HG03280 (cell line): ENCODE measurements at regions not wholly inside any gene's neighbourhood (a gene's known extent, or its start where the extent isn't known, plus 50 kb on each side); places are given as distances from the start of the nearest gene placed in this dataset.
"Not testable (repeated sequence)": the region's sequence is repeated elsewhere in the genome, so short reads cannot be mapped to it uniquely, and the experiment has no call there.

Source experiments
- ATAC-seq: cut with Tn5 transposase; IDR thresholded peaks from one replicate; pipeline ENCODE4 v1.9.1; 2021; ENCODE audit warnings: mild to moderate bottlenecking, moderate library complexity; ENCODE audit not compliant: unreplicated experiment

- no peak for ATAC-seq
These were observed 673.1 kb downstream of the HTR1B start for GRCh38 chr6:76790045-76790796.

- ATAC-seq, result no peak
These were observed 673.7 kb downstream of the HTR1B start for GRCh38 chr6:76789580-76789979.

DNA sequence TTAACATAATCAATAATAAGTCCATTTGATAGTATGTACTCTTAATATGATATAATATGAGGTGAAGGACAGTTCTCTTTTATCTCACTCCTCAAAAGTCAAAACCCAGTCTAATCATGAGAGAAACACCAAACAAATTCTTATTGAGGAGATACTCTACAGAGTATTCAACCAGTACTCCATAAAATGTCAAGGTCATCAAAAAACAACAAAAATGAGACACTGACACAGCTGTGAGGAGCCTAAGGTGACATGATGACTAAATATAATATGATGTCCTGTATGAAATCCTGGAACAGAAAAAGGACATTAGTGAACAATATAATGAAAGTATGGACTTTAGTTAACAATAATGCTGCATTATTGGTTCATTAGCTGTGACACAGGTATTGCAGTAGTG is 675.1 kb downstream of the HTR1B start:
- ATAC-seq, result no peak

DNA sequence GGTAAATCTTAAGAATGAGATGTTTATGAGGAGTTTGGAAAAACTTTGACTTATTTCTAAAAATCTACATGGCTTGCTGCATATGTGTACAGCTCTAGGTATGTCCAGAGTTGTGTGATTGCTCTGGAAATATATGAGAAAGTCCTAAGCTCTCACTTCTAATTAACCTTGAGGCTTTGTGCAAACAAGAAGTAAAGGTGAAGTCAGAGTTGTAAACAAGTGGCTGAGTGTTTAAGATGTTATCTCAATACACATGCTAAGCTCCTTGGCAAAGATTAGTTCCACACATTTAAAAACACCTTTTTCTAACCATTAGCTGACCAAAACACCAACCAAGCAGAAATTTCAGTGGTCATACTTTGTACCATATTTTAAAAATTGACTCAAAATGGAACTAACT is 684.2 kb downstream of the HTR1B start:
- no peak for ATAC-seq

- no peak for ATAC-seq
These were observed 686.4 kb downstream of the HTR1B start for GRCh38 chr6:76776876-76777275.

- ATAC-seq, result no peak
These were observed 688.4 kb downstream of the HTR1B start for GRCh38 chr6:76774781-76775384.

DNA sequence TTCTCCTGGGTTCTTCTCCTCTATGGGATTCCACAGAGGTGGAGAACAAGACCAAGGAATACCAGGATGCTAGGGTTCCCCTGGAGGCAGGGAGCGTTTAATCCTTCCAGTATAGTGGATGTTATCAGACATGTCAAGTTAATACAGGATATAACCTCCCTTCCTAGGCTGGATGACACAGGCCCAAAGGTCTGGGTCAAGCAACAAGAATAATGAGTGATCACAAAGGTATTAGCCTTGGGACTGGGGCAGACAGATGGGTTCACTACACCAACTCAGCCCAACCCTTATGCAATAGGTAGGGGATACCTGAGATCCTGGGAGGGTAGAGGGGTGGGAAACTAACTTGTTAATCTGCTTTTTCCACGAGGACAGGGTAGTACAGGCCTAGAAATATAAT is 690.3 kb downstream of the HTR1B start:
- ATAC-seq, result no peak

GRCh38 chr6:76771059-76771634 is 692.1 kb downstream of the HTR1B start:
- ATAC-seq, result no peak

- no peak for ATAC-seq
These were observed 693.0 kb downstream of the HTR1B start for GRCh38 chr6:76770281-76770680.

DNA sequence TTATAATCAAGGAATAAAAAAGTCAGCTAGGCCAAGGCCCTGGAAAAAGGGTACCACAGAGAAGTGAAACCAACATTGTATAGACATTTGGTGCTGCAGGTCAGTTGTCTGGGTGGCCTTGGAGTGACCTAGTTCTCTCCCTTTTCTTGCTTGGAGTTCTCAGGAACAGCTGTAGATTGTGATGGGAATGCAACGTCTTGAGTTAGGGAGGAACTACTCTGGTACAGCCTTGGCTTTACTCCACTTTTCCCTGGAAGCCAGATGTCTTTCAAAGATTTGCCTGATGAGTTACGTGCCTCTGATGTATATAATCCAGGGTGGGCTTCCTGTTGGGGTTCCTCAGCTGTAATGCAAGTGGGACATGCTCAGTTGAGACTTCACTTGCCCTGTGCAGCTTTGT is 694.7 kb downstream of the HTR1B start:
- no peak for ATAC-seq

GRCh38 chr6:76764057-76764456 is 691.6 kb upstream of the IMPG1 start:
- ATAC-seq, result no peak

- ATAC-seq, result no peak
These were observed 680.4 kb upstream of the IMPG1 start for GRCh38 chr6:76752841-76753240.

DNA sequence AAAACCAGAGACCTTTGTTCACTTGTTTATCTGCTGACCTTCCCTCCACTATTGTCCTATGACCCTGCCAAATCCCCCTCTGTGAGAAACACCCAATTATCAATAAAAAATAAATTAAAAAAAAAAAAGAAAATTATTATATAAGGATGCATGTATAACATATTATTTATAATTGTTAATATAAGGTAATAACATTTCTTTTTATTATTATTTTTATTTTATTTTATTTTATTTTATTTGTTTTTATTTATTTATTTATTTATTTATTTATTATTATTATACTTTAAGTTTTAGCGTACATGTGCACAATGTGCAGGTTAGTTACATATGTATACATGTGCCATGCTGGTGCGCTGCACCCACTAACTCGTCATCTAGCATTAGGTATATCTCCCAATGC is 672.9 kb upstream of the IMPG1 start:
- ATAC-seq, result not testable (repeated sequence)

DNA sequence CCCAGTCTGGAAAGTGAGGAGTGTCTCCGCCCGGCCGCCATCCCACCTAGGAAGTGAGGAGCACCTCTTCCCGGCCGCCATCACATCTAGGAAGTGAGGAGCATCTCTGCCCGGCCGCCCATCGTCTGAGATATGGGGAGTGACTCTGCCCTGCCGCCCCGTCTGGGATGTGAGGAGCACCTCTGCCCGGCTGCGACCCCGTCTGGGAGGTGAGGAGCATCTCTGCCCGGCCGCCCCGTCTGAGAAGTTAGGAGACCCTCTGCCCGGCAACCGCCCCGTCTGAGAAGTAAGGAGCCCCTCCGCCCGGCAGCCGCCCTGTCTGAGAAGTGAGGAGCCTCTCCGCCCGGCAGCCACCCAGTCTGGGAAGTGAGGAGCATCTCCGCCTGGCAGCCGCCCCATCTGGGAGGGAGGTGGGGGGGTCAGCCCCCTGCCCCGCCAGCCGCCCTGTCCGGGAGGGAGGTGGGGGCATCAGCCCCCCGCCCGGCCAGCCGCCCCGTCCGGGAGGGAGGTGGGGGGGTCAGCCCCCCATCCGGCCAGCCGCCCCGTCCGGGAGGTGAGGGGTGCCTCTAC is 671.8 kb upstream of the IMPG1 start:
- ATAC-seq, result not testable (repeated sequence)

DNA sequence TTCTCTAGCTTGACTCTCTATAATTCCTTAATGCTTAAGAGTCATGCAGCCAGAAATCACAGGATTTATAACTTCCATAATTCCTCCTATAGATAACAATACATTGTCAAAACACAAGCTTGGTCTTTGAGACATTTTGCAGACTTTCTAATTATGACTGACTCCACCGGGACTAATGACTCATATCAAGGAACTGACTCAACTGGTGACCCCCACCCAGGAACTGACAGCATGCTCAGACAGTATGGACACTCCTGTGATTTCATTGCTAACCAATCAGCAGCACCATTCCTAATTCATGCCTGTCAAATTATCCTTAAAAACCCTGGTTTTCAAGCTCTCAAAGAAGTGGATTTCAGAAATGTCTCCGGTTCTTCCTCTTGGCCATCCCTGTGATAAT is 670.5 kb upstream of the IMPG1 start:
- no peak for ATAC-seq

DNA sequence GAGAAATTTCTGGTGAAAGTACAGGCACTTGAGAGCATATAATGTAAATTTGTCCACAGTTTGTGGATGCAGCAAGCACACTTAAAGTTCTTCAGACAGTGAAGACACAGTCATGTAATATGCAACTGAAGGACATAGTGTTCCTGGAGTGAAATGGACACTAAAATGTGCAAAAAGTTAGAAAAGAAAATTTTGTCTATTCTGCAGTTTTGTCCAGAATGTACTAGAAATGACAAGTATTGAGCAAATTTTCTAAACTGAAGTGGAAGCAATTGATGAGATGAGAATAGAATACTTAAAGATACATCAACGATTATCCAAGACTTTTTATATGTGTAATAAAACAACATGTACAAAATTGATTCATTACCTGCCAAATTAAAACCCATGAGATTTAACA is 647.0 kb upstream of the IMPG1 start:
- ATAC-seq, result no peak

DNA sequence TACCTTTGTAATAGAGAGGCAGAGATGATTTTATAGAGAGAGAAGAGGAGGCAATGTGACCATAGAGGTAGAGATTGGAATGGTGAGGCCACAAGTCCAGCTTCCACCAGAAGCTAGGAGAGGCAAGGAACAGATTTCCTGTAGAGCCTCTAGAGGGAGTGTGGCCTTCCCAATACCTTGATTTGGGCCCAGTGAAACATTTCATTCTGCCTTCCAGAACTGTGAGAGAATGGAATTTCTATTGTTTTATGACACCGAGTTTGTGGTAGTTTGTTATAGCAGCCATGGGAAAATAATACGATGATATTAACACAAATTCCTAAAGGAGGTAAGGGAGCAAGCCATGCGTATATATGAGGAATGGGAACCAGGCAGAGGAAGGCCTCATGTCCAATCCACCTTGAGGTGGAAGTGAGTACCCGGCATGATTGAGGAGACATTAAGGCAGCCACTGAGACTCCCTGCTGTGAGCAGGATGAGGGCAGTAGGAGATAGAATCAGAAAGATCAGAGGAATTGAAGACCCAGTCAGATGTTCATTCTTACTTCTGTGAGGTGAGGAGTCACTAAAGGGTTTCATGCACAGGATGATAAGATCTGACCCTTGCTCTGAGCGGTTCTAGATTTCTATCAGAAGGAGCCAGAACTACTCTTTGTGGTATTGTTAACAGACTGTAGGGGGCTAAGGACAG is 636.3 kb upstream of the IMPG1 start:
- ATAC-seq, result no peak

DNA sequence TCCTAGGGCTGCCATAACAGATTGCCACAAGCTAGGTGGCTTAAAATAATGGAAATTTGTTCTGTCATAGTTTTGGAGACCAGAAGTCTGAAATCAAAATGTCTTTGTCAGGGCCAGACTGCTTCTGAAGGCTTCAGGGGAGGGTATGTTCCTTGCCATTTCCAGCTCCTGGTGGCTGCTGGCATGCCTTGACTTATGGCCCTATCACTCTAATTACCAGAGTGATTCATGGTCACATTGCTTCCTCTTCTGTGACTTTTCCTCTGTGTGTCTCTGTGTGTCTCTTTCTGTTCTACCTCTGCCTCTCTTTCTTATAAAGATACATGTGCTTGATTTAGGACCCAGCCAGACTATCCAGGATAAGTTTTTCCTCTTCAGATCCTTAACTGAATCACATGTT is 635.2 kb upstream of the IMPG1 start:
- no peak for ATAC-seq

GRCh38 chr6:76706631-76707030 is 634.2 kb upstream of the IMPG1 start:
- no peak for ATAC-seq

GRCh38 chr6:76706086-76706485 is 633.6 kb upstream of the IMPG1 start:
- ATAC-seq, result no peak

DNA sequence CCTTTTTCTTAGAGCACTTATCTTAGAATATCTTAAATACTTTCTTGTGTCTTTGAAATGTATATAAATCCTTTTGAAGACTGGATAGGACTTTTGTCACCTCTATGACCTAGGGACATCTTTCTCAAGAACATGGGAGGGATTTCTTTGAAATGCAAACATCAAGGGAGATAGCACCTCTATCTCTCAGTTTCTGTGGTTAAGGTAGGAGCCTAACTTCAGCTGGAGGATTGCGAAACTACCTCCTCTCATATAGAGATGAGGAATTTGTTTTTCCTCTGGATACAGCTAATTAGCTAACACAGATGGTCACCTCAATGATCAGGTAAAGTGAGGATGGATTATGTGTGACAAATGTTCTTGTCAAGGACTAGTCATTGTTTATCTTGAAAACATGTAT is 631.3 kb upstream of the IMPG1 start:
- no peak for ATAC-seq

- no peak for ATAC-seq
These were observed 630.8 kb upstream of the IMPG1 start for GRCh38 chr6:76703285-76703684.
